ENCODE measurements at regions not wholly inside any gene's neighbourhood (a gene's known extent, or its start where the extent isn't known, plus 50 kb on each side); places are given as distances from the start of the nearest gene placed in this dataset.

- Histone ChIP-seq H3K27me3 (ENCODE audit: low read depth) (peaks cover 90% of the 10 kb centered on the region), H3K4me3 (no peak overlapping the region), H3K27ac (replicated peaks) (no peak overlapping the region), H3K9me3 (replicated peaks) (peaks cover 7% of the 10 kb centered on the region), H3K36me3 (no peaks in the 10 kb centered on the region), H3K4me1 (no peaks in the 10 kb centered on the region)
- intact Hi-C loops (cut with micrococcal nuclease), result no loop called here
- no peak for DNase-seq
- TF ChIP-seq, protein P1, sequence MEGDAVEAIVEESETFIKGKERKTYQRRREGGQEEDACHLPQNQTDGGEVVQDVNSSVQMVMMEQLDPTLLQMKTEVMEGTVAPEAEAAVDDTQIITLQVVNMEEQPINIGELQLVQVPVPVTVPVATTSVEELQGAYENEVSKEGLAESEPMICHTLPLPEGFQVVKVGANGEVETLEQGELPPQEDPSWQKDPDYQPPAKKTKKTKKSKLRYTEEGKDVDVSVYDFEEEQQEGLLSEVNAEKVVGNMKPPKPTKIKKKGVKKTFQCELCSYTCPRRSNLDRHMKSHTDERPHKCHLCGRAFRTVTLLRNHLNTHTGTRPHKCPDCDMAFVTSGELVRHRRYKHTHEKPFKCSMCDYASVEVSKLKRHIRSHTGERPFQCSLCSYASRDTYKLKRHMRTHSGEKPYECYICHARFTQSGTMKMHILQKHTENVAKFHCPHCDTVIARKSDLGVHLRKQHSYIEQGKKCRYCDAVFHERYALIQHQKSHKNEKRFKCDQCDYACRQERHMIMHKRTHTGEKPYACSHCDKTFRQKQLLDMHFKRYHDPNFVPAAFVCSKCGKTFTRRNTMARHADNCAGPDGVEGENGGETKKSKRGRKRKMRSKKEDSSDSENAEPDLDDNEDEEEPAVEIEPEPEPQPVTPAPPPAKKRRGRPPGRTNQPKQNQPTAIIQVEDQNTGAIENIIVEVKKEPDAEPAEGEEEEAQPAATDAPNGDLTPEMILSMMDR (IDR thresholded peaks at IDR 0.05; ENCODE audit: borderline replicate concordance), result no peak
These were observed 173.1 kb upstream of the NLRP1 start for GRCh38 chr17:5757314-5757907.

DNA sequence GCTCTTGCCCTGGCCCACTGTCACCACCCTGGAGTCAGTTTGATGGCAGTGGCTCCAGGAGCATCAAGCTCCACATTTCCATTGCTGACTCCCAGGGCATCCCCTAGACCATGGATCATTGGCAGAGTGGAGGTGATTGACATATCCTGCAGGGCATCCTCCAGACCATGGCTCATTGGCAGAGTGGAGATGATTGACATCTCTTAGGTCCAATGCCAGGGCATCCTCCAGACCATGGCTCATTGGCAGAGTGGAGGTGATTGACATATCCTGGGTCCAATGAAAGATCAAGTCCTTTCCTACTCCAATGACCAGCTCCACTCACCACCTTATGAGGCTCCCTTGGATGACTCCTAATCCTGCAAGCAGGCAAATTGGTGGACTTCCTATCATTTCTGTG, 174.3 kb upstream of the NLRP1 start:
- no peaks in the 10 kb centered on the region for H3K4me1 ChIP-seq
- TF ChIP-seq, protein P1 (IDR thresholded peaks at IDR 0.05; ENCODE audit: borderline replicate concordance), result no peak
- H3K4me3 ChIP-seq, result no peak overlapping the region
- H3K27ac ChIP-seq (replicated peaks), result no peak overlapping the region
- H3K9me3 ChIP-seq (replicated peaks), result peaks cover 7% of the 10 kb centered on the region
- intact Hi-C loops (cut with micrococcal nuclease), result no loop called here
- no peak for DNase-seq
- peaks cover 94% of the 10 kb centered on the region for H3K27me3 ChIP-seq (ENCODE audit: low read depth)
- no peaks in the 10 kb centered on the region for H3K36me3 ChIP-seq

DNA sequence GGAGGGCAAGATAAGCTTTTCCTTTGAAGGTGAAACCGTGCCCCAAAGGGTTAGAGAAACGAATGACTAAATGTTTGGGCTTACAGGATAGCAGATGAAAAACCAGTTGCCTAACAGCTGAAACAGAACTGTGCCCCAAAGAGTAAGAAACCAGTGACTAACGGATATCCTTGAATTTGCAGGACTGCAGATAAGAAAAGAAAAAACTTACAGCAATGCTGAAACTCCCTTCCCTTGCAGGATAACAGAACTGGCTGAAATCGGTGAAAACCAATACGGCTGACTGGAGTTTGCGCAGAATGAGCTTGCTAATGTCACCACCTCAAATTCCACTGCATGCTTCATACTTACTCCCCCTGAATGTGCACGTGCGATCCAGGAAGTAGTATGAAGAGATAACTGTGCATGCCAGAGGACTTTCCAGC, 175.2 kb upstream of the NLRP1 start:
- DNase-seq, result no peak
- TF ChIP-seq, protein P1 (IDR thresholded peaks at IDR 0.05; ENCODE audit: borderline replicate concordance), result no peak
- peaks cover 7% of the 10 kb centered on the region for H3K9me3 ChIP-seq (replicated peaks)
- no peaks in the 10 kb centered on the region for H3K4me1 ChIP-seq
- H3K4me3 ChIP-seq, result no peak overlapping the region
- intact Hi-C loops (cut with micrococcal nuclease), result no loop called here
- no peaks in the 10 kb centered on the region for H3K36me3 ChIP-seq
- peaks cover 94% of the 10 kb centered on the region for H3K27me3 ChIP-seq (ENCODE audit: low read depth)
- no peak overlapping the region for H3K27ac ChIP-seq (replicated peaks)

GRCh38 chr17:5762191-5762590, 177.9 kb upstream of the NLRP1 start:
- Histone ChIP-seq H3K9me3 (replicated peaks) (no peaks in the 10 kb centered on the region), H3K36me3 (no peaks in the 10 kb centered on the region), H3K4me3 (no peak overlapping the region), H3K27ac (replicated peaks) (no peak overlapping the region), H3K27me3 (ENCODE audit: low read depth) (peaks cover 96% of the 10 kb centered on the region), H3K4me1 (no peaks in the 10 kb centered on the region)
- DNase-seq, result no peak
- intact Hi-C loops (cut with micrococcal nuclease), result no loop called here
- TF ChIP-seq, protein P1 (IDR thresholded peaks at IDR 0.05; ENCODE audit: borderline replicate concordance), result no peak

- no peak for DNase-seq
- TF ChIP-seq, protein P1 (IDR thresholded peaks at IDR 0.05; ENCODE audit: borderline replicate concordance), result no peak
- Histone ChIP-seq H3K27me3 (ENCODE audit: low read depth) (peaks cover 96% of the 10 kb centered on the region), H3K9me3 (replicated peaks) (no peaks in the 10 kb centered on the region), H3K4me1 (no peaks in the 10 kb centered on the region), H3K36me3 (no peaks in the 10 kb centered on the region), H3K27ac (replicated peaks) (no peak overlapping the region), H3K4me3 (no peak overlapping the region)
- intact Hi-C loops (cut with micrococcal nuclease), result no loop called here
These were observed 179.4 kb upstream of the NLRP1 start for GRCh38 chr17:5763595-5764306.
